ENCODE measurements at regions not wholly inside any gene's neighbourhood (a gene's known extent, or its start where the extent isn't known, plus 50 kb on each side); places are given as distances from the start of the nearest gene placed in this dataset.

DNA sequence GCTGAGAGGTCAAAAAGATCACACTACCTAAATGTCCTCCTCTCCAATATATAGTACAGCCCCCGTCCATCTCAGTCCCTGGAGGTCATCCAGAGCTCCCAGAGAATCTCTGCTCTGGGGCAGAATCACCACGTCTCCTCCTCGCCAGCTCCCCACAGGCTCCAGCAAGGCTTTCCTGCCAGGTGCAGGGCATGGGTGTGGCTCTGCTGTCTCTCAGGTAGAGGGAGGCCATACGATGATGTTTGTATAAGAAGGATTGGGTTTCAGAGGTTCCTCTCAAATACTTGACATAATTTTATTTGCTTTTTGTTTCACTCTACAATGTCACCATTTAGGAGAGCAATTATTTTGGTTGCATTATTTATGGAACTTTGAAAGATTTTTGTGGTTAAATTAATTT is 98.3 kb upstream of the PRSS58 start:
- no peaks in the 10 kb centered on the region for H3K9me3 ChIP-seq
- no peak for TF ChIP-seq Cebpa-rat (IDR thresholded peaks at IDR 0.05)
- no peaks in the 10 kb centered on the region for H3K27me3 ChIP-seq
- H3K4me3 ChIP-seq, result no peak overlapping the region
- H3K4me1 ChIP-seq, result peaks cover 29% of the 10 kb centered on the region
- H3K36me3 ChIP-seq, result no peaks in the 10 kb centered on the region
- no peak overlapping the region for H3K4me2 ChIP-seq
- no peak overlapping the region for H3K9ac ChIP-seq
- H3K27ac ChIP-seq, result no peak overlapping the region
- H4K20me1 ChIP-seq, result no peaks in the 10 kb centered on the region

DNA sequence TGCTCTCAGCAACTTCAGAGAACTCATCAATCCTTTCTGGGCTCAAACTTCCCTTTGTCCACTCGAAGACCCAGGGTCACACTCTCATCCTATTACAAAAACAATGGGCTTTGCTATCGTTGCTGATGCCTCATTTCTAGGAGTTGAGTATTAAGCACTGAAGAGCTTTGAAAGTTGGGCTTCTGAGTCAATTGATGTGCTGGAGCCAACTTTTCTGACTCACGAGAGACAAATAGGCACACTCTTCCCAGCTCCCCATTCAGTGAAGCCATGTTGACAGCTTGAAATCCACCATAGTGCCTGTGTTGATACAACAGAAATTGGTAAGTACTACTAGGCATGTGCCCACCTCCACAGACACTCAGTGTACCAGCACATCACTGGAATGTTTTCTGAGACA is 97.5 kb upstream of the PRSS58 start:
- no peaks in the 10 kb centered on the region for H3K9me3 ChIP-seq
- no peaks in the 10 kb centered on the region for H3K36me3 ChIP-seq
- no peak for TF ChIP-seq Cebpa-rat (IDR thresholded peaks at IDR 0.05)
- H3K27me3 ChIP-seq, result no peaks in the 10 kb centered on the region
- H3K9ac ChIP-seq, result no peak overlapping the region
- no peak overlapping the region for H3K27ac ChIP-seq
- H4K20me1 ChIP-seq, result no peaks in the 10 kb centered on the region
- H3K4me3 ChIP-seq, result no peak overlapping the region
- peaks cover 29% of the 10 kb centered on the region for H3K4me1 ChIP-seq
- H3K4me2 ChIP-seq, result no peak overlapping the region

DNA sequence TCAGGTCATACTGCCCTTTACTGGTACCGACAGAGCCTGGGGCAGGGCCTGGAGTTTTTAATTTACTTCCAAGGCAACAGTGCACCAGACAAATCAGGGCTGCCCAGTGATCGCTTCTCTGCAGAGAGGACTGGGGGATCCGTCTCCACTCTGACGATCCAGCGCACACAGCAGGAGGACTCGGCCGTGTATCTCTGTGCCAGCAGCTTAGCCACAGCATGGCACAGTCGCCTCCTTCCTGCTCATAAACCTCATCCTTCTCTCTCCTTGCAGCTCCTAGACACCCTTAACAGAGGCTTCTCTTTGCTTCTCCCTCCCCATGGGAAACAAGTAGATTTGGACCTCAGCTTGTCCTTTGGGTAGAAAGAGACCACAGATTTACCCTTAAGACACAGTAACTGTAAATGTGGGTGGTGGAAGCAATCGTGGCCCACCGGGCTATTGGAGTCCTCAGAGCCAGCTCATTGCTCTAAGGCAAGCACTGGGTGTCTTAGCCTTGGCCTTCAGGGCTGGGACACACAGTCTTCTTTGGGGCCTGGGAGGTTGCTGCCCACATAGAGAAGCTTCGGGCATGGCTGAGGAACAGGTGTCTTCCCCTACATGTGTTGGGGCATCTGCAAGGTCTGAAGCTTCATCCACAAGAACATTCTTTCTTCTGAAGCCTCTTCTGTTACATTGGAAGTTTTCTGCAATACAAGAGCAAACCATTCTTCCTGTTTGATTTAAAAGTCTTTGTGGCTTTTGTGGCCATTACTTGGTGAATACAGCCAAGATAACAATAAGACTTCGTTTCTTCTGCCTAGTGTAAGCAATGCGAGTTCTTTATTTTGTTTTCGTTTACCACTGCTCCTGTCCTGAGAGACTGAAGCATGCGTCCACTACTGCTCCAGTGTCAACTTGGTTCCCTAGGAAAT is 95.5 kb upstream of the PRSS58 start:
- Histone ChIP-seq H3K27ac (no peak overlapping the region), H3K36me3 (no peaks in the 10 kb centered on the region), H3K4me2 (peak overlapping the region; percentile 47; the same call in 1 of the 2 replicates)

DNA sequence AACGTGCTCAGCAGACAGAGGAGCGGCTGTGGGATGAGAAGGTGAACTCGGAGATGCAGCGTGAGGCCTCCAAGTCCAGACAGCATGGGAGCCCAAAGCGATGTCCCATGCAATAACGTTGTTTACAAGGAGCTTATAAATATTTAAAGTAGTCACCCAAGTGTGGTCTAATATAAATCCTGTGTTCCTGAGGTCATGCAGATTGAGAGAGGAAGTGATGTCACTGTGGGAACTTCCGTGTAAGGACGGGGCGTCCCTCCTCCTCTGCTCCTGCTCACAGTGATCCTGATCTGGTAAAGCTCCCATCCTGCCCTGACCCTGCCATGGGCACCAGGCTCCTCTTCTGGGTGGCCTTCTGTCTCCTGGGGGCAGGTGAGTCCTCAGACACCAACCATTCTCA is 94.7 kb upstream of the PRSS58 start:
- Histone ChIP-seq H4K20me1 (no peaks in the 10 kb centered on the region), H3K4me2 (no peak overlapping the region), H3K27ac (no peak overlapping the region), H3K4me1 (peaks cover 22% of the 10 kb centered on the region), H3K9me3 (no peaks in the 10 kb centered on the region), H3K4me3 (no peak overlapping the region), H3K27me3 (no peaks in the 10 kb centered on the region), H3K9ac (no peak overlapping the region), H3K36me3 (no peaks in the 10 kb centered on the region)
- TF ChIP-seq Cebpa-rat (IDR thresholded peaks at IDR 0.05), result no peak

More for the DNA sequence above, 95.5 kb upstream of the PRSS58 start:
- no peak for TF ChIP-seq Cebpa-rat (IDR thresholded peaks at IDR 0.05)
- Histone ChIP-seq H3K9ac (no peak overlapping the region), H3K9me3 (no peaks in the 10 kb centered on the region), H3K4me1 (peaks cover 31% of the 10 kb centered on the region), H4K20me1 (no peaks in the 10 kb centered on the region), H3K27me3 (no peaks in the 10 kb centered on the region), H3K4me3 (no peak overlapping the region)

DNA sequence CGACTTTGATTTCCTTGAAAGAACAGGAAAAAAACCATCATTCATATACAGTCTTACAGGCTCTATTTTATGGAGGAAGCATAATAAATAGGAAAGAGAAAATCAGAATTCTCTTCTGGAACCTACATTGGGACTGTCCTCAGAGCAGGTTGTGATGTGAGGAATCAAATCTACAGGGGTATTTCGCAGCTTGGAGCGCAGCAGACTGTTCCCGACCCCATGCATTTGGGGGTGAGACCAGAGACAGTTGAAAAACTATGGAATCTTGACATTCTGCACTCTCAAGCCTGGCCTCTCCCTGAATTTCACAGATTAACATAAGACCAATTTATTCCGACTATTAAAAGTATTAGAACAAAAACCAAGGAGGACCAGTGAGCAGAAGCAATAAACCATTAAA is 93.3 kb upstream of the PRSS58 start:
- H3K4me1 ChIP-seq, result peaks cover 20% of the 10 kb centered on the region
- no peak overlapping the region for H3K4me3 ChIP-seq
- no peaks in the 10 kb centered on the region for H3K36me3 ChIP-seq
- no peak overlapping the region for H3K27ac ChIP-seq
- no peak for TF ChIP-seq Cebpa-rat (IDR thresholded peaks at IDR 0.05)
- H3K9ac ChIP-seq, result no peak overlapping the region
- no peaks in the 10 kb centered on the region for H3K27me3 ChIP-seq
- H3K9me3 ChIP-seq, result no peaks in the 10 kb centered on the region
- H3K4me2 ChIP-seq, result no peak overlapping the region
- no peaks in the 10 kb centered on the region for H4K20me1 ChIP-seq

DNA sequence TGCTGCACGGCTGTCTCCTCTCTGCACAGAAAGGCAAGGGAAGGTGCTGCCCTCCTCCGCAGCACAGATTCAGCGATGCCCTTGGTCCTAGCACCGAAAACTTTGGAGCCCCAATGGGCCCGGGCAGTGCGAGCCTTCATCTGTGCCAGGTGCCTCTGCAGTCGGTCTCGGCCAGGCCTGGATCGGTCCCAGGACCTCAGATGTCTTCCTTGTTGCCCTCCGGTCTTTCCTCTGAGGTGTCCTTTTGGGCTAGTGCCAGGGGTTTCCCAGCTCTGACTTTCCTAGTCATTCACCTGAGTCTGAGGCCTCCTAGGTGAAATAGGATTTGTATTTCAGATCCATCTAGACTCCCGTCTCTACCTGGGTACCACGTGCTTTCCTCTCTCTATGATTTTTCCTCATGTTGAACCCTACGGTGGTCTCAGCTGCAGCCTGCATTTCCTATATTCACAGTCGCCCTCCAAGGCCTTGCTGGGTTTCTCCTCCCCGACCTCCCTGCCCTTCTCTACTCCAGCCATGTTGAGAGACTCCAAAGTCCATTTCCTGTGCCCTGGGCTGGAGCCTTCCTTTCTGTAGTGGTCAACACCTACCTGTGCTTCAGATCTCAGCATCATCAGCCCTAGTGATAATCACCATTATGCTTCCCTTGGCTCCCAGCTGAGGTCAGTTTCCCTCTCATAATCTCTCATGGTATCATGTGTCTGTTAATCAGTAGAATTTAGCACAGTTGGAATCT is 92.0 kb upstream of the PRSS58 start:
- H3K27me3 ChIP-seq, result no peaks in the 10 kb centered on the region
- H3K4me3 ChIP-seq, result no peak overlapping the region
- no peaks in the 10 kb centered on the region for H3K36me3 ChIP-seq
- TF ChIP-seq Cebpa-rat (IDR thresholded peaks at IDR 0.05), result no peak
- peak overlapping the region; percentile 9; the same call in 1 of the 2 replicates for H3K4me2 ChIP-seq
- no peaks in the 10 kb centered on the region for H4K20me1 ChIP-seq
- peaks cover 4% of the 10 kb centered on the region; the same call in 1 of the 2 replicates for H3K9me3 ChIP-seq
- peaks cover 33% of the 10 kb centered on the region for H3K4me1 ChIP-seq
- no peak overlapping the region for H3K27ac ChIP-seq
- no peak overlapping the region for H3K9ac ChIP-seq

DNA sequence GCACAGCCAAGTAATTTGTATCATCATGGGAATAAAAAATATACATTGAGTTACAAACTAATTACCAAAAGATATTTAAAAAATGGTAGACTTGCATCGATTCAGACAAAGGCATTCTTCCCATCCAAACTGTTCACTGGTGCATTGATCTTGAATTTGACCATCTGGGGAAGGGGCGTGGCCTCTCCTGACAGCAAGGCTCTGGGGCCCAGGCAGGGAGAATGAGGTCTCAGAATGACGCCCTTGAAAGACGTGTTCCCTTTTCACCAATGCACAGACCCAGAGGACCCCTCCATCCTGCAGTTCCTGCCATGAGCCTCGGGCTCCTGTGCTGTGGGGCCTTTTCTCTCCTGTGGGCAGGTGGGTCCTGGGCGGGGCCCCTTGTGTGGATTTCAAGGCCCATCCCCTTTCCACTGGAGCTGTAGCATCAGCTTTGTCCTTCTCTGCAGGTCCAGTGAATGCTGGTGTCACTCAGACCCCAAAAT is 91.1 kb upstream of the PRSS58 start:
- H3K4me2 ChIP-seq, result peak overlapping the region; percentile 9; the same call in 1 of the 2 replicates
- no peak overlapping the region for H3K27ac ChIP-seq

GRCh38 chr7:142348100-142348499 is 90.2 kb upstream of the PRSS58 start:
- H3K4me3 ChIP-seq, result no peak overlapping the region
- H3K4me2 ChIP-seq, result no peak overlapping the region
- no peaks in the 10 kb centered on the region for H3K27me3 ChIP-seq
- H3K4me1 ChIP-seq, result peaks cover 25% of the 10 kb centered on the region
- no peak overlapping the region for H3K27ac ChIP-seq
- TF ChIP-seq Cebpa-rat (IDR thresholded peaks at IDR 0.05), result no peak
- H4K20me1 ChIP-seq, result no peaks in the 10 kb centered on the region
- no peak overlapping the region for H3K9ac ChIP-seq
- H3K36me3 ChIP-seq, result no peaks in the 10 kb centered on the region
- H3K9me3 ChIP-seq, result peaks cover 4% of the 10 kb centered on the region; the same call in 1 of the 2 replicates

More for the DNA sequence above, 91.1 kb upstream of the PRSS58 start:
- Histone ChIP-seq H3K4me3 (no peak overlapping the region), H3K4me1 (peaks cover 33% of the 10 kb centered on the region), H3K27me3 (no peaks in the 10 kb centered on the region), H3K36me3 (no peaks in the 10 kb centered on the region), H3K9ac (no peak overlapping the region), H4K20me1 (no peaks in the 10 kb centered on the region), H3K9me3 (peaks cover 4% of the 10 kb centered on the region; the same call in 1 of the 2 replicates)
- no peak for TF ChIP-seq Cebpa-rat (IDR thresholded peaks at IDR 0.05)

- Histone ChIP-seq H3K4me1 (peaks cover 23% of the 10 kb centered on the region), H3K4me3 (no peak overlapping the region), H3K4me2 (no peak overlapping the region), H3K36me3 (no peaks in the 10 kb centered on the region), H3K27me3 (no peaks in the 10 kb centered on the region), H4K20me1 (no peaks in the 10 kb centered on the region), H3K9ac (no peak overlapping the region), H3K9me3 (peaks cover 4% of the 10 kb centered on the region; the same call in 1 of the 2 replicates), H3K27ac (no peak overlapping the region)
- no peak for TF ChIP-seq Cebpa-rat (IDR thresholded peaks at IDR 0.05)
These were observed 89.2 kb upstream of the PRSS58 start for GRCh38 chr7:142347091-142347490.

- Histone ChIP-seq H3K36me3 (no peaks in the 10 kb centered on the region), H3K4me3 (no peak overlapping the region), H3K27ac (no peak overlapping the region), H3K27me3 (no peaks in the 10 kb centered on the region), H3K4me2 (peak overlapping the region; percentile 65), H3K9me3 (peaks cover 4% of the 10 kb centered on the region; the same call in 1 of the 2 replicates), H4K20me1 (no peaks in the 10 kb centered on the region), H3K4me1 (peaks cover 23% of the 10 kb centered on the region), H3K9ac (no peak overlapping the region)
- TF ChIP-seq Cebpa-rat (IDR thresholded peaks at IDR 0.05), result no peak
These were observed 88.0 kb upstream of the PRSS58 start for GRCh38 chr7:142345811-142346210.

Measured in BLaER1 (cell line).